GM18508 (cell line): ENCODE measurements at regions not wholly inside any gene's neighbourhood (a gene's known extent, or its start where the extent isn't known, plus 50 kb on each side); places are given as distances from the start of the nearest gene placed in this dataset.
A peak's percentile ranks its signal among the peaks of the same experiment; 100 is the strongest.
"Not testable (repeated sequence)": the region's sequence is repeated elsewhere in the genome, so short reads cannot be mapped to it uniquely, and the experiment has no call there.

Experiments
- ATAC-seq: cut with Tn5 transposase; IDR thresholded peaks from one replicate; pipeline ENCODE4 v1.9.1; 2021; ENCODE audit warnings: moderate number of reproducible peaks; ENCODE audit not compliant: insufficient read depth, unreplicated experiment

DNA sequence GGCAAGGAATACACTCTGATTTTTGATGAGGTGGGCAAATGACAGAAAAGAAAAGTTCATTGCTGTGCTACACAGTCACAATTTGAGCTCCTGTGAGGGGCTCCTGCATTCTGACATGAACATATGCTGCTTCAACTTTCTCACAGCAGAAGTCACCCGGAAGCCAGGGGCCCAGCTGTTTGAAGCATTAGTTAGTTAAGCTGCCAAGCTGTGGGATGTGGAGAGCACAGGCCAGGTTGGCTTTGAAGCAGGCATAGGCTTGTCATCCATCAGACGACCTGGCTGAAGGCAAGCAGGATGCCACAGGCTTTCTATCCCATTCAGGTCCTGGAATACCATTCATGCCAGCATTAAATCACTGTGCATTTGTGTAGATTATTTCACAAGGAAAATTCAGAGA is 63.1 kb downstream of the MTNR1B start:
- no peak for ATAC-seq

DNA sequence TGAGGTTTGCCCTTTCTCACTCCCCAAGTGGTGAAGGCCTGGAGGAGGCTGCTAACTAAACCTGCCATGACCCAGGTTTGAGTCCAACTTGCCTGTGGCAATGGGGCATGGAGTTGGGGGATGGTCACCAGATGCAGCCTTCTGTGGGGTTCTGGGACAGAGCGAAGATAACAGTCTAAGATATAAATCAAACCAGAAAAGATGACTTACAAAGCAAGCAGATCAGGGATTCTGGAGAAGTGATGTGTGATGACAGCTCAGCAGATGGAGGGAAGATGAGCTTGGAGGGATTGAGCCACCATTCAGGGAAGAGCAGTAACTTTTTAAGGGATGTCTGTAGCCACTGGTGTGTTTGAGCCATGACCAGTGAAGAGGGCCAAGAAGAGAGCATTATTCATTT is 63.6 kb downstream of the MTNR1B start:
- ATAC-seq: no peak

DNA sequence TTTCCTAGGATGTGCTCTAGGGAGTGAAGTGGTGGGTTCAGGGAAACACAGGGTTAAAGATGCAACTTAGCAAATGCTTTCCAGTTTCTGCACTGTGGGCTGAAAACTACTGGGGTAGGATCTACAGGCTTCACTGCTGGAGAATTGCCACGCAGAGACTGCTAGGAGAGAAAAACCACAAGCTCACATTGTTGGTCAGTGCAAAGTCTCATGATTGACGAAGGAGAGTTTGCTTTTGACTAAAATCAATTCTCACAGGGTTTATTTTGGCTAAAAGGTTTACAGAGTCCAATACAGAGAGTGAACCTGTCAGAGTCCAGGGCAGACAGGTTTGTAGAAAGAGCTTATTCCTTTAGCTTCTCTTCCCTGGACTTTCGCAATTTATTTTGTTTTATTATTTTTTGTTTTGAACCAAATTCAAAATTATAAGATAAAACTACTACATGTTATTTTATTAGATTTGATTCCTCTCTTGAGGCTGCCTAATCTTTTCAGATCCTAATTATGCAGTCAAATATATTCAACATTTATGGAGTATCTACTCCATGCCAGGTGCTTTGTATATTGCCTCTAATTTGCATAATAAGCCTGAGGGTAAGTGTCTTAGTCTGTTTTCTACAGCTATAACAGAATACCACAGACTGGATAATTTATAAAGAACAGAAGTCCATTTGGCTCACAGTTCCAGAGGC is 64.7 kb downstream of the MTNR1B start:
- ATAC-seq: no peak

DNA sequence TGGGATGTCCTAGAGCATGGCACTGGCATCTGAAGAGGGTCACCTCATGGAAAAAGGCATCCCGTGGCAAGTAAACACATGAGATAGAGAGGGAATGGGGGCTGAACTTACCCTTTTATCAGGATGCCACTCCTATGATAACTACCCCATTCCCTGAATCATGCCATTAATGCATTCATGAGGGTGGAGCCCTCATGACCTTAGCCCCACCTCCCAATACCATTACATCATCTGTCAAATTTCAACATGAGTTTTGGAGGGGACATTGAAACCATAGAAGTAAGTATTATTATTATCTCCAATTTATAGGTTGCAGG is 65.2 kb downstream of the MTNR1B start:
- no peak for ATAC-seq

DNA sequence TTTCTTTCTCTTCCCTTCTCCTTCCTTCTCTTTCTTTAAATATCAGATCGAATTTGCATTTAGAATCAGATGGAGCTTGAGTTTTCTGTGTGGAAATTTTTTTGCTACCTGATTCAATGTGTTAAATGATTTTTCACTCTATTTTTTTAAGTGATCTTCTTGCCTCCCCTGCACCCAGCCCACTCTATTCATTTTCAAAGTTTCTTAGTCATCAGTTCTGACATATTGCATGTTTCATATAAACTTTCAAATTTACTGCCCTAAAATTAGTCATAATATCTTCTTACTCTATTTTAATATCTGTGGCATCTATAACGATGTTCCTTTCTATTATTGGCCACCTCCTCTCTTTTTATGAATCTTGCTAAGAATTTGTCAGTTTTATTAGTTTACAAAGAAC is 69.1 kb downstream of the MTNR1B start:
- no peak for ATAC-seq

DNA sequence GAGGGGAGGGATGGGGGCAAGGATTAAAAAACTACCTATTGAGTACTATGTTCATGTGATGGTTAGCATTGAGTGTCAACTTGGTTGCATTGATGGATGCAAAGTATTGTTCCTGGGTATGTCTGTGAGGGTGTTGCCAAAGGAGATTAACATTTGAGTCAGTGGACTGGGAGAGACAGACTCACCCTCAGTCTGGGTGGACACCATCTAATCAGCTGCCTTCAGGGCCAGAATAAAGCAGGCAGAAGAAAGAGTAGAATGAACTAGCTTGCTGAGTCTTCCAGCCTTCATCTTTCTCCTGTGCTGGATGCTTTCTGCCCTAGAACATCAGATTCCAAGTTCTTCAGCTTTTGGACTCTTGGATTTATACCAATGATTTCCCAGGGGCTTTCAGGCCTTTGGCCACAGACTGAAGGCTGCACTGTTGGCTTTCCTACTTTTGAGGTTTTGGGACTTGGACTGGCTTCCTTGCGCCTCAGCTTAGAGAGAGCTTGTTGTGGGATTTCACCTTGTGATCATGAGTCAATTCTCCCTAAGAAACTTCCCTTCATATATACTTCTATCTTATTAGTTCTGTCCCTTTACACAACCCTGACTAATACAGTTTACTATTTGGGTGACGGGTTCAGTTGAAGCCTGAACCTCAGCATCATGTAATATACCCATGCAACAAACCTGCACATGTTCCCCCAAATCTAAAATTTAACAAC is 70.2 kb downstream of the MTNR1B start:
- no peak for ATAC-seq

DNA sequence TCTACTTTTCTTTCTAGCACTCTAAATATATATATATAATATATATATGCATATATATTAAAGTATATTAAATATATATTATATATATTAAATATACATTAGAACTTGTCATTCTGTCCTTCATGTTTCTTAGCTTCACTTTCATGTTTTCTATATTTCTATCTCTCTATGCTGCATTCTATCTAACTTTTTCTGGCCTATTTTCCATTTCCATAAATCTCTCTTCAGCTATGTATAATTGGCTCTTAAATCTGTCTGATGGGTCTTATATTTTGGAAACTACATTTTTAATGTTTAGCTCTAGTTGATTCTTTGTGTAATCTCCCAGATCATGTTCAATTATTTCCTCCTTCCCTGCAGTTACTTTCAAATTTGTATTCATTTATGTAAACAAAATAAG is 72.2 kb downstream of the MTNR1B start:
- ATAC-seq: no peak

DNA sequence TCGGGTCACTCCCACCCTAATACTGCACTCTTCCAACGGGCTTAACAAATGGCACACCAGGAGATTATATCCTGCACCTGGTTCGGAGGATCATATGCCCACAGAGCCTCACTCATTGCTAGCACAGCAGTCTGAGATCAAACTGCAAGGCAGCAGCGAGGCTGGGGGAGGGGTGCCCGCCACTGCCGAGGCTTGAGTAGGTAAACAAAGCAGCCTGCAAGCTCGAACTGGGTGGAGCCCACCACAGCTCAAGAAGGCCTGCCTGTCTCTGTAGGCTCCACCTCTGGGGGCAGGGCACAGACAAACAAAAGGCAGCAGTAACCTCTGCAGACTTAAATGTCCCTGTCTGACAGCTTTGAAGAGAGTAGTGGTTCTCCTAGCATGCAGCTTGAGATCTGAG is 73.7 kb downstream of the MTNR1B start:
- ATAC-seq: not testable (repeated sequence)

DNA sequence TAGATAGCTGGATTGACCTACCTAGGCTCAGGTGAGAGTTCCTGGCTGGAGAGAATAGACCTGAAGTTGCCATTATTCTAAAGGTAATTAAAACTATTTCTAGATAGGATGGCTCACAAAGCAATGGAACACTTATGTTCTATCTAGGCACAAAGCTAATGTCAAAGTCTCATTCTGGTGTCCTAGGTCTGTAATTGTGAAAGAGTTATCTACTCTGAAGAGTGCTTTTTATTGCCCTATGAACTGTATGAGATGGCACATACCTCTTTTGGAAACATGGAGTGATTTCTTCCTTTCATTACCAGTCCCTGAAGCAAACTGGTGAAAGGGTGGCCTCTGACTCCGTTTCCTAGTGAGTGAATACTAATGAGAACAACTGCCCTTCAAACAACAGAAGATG is 80.3 kb downstream of the MTNR1B start:
- no peak for ATAC-seq

DNA sequence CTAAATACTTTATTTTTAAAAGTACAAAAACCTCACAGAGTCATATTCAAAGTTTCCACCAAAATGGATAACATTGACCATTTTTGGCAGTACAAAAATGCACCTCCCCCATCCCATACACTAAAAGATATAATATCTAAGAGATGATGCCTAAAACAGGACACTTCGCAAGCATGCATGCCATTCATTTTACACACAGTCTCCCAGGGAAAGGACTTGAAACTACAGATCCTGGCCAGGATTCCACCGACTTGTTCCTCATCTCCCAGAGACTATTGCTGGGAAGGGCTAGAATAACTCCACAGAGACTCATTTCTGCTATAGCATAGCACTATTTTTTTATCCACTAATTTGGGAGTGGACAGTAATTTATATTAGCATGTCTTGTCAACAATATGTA is 81.7 kb downstream of the MTNR1B start:
- no peak for ATAC-seq

DNA sequence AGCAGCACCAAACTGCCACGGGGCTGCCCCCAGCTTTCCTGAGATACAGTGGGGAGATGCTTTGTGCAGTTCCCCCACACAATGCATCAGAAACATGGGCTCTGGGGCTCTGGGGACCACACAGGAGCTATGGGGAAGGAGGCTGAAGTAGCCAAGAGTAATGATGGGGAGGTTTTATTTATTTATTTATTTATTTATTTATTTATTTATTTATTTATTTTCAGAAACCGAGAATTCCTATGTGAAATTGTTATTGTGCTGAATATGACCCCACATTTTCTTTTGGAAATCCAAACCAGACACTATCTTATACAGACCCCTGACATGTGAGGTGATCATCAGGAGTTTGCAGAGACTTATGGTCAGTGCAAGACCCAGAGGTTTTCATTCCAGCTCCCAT is 84.4 kb downstream of the MTNR1B start:
- ATAC-seq: no peak

DNA sequence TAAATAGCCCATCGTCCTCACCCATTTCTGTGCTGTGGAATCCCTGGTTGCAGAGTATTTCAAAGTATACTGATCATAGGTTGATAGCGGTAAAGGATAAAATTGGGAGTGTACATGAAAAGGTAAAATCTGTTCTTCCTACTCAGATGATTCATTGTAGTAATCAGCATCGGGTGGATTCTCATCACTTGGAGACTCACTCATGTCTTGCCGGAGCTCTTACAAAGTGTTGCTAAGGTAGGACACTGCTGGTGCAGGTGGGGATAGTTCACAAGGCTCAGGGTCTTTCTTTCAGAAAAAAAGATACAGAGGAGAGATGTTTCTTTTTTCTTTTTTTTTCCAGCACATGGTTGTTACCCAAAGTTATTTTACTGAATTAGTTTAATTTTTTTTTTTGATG is 84.8 kb downstream of the MTNR1B start:
- no peak for ATAC-seq

DNA sequence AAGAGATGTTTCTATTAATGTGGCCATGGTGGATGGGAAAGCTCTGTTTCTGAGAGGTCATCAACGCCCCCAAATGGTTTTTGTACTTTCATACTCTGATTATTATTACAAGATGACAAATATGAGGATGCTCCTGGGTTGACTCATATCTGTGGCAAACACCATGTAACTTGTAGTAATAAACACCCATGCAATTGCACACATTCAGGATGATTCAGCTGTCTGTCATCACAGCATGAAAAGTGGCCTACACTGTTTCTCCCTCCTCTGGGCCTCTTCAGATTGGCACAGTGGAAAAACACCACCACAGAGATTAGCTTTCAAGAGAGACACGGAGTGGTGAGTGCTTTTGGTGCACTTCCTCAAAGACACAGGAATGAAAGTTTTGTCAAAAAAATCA is 85.4 kb downstream of the MTNR1B start:
- ATAC-seq: peak; percentile 84

DNA sequence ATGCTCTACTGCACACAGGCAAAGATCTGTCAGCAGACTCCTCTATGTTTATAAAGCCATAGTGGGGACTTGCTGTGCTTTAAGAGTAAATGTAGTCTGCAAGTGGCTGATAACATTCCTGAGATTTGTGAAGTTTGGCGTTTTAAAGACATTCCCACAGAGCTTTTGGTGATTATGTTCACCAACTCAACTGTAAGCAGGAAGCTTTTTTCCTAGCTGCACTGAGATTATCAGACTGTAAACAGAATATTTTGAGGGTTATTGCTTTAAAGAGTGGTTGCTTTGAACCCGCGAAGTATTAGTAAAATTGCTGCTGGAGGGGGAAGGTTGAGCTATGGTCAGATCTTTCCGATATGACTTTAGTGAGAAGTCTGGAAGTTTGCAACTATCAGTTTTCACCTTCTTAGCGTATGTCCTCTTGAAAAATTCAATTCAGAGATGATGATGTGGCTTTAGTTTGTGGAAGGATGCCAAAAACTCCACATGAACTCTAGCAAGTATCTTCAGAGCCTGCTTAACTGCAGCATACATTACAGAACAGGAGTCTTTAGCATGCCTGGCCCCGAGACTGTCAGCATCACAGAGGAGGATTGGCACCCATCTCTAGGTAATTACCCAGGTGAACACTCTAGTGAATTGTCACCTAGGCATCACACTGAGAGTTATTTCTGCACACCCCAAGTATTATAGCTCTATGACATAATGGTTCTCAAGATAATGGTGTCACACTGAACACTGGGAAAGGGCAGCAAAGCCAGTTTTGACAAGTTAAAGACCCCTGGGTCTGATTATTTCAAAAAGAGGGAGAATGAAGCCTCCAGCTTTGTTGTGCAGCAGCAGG is 89.9 kb downstream of the MTNR1B start:
- no peak for ATAC-seq

DNA sequence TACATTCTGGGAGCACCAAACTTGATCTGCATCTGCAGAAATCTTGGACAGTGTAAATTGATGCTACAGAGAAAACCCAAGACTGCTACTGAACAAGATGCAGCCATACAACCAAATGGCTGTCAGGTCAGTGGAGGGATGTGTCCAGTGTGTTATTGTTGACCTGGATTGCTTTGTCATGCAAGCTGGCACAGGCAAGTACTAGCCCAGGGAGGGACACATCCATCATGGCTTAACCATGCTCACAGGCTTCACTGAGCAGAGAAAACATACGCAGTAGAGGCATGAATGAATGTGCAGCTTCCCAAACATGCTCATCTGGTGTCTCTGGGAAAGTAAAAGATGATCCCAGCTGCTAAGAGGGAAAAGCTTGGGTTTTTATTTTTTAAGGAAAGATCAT is 93.6 kb downstream of the MTNR1B start:
- ATAC-seq: no peak

DNA sequence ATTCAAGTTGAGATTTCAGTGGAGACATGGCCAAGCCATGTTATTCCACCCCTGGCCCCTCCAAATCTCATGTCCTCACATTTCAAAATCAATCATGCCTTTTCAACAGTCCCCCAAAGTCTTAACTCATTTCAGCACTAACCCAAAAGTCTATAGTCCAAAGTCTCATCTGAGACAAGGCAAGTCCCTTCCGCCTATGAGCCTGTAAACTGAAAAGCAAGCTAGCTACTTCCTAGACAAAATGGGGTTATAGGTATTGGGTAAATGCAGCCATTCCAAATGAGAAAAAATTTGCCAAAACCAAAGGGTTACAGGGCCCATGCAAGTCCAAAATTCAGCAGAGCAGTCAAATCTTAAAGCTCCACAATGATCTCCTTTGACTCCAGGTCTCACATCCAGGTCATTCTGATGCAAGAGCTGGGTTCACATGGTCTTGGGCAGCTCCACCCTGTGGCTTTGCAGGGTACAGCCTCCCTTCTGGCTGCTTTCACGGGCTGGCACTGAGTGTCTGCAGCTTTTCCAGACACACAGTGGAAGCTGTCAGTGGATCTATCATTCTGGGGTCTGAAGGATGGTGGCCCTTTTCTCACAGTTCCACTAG is 95.7 kb downstream of the MTNR1B start:
- ATAC-seq: not testable (repeated sequence)

DNA sequence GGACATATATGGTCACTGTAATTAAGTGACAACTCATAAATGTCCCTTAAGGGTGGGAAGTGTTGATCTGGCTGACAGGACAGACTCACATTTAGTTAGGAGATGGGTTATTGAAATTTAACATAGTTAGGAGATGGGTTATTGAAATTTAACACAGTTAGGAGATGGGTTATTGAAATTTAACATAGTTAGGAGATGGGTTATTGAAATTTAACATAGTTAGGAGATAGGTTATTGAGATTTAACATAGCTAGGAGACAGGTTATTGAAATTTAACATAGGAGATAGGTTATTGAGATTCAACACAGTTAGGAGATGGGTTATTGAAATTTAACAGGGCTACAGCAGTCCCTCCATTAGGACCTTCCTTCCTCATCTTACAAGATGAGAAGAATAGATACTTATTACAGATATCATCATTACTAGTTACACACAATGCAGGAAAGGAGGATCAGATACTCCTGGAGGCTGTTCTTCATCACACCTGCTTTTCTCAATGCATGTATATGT is 98.5 kb downstream of the MTNR1B start:
- no peak for ATAC-seq

DNA sequence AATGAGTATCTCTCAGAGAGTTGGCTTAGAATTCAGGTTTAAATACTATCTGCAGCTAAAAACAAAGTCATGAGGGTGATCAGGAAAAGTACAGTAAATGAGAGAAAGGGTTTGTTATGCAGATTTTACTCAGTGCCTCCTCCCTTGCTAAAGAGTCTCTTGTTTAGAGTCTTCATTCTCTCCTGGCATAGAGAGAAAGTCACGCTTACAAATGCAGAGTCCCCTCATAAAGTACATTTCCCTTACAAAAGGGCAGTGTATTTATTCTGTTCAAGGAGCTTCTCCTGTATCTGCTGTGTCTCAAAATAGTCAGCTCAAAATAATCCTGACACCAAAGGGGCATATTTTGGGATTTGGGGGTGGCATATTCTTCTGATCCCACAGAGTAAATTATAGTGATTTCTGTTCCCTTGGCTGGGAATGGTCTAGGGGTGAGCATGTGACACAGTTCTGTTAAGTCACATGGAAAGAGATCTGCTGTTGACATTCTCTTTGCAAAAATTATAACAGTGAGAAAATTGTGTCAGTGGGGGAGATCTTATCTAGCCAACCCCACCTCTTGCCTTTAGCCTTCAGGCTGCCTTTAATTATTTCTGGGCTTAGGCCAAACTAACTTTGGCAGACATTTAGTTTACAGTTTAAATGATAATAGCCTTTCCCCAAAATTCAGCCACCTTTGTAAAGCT is 102.9 kb downstream of the MTNR1B start:
- no peak for ATAC-seq

DNA sequence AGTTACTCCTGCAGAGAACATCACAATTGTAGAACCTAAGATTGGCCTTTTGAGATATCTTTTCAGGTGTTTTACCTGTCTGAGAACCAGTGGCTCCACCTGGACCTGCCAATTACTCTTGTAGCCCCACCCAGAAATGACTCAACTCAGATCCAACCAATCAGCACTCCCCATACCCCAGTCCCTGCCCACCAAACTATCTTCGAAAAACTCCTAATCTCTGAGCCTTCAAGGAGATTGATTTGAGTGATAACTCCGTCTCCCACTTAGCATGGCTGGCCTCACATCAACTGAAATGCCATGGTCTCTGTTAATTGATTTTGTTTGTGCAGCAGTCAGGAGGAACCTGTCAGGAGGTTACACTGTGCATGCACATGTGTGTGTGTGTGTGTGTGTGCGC is 103.6 kb downstream of the MTNR1B start:
- no peak for ATAC-seq

DNA sequence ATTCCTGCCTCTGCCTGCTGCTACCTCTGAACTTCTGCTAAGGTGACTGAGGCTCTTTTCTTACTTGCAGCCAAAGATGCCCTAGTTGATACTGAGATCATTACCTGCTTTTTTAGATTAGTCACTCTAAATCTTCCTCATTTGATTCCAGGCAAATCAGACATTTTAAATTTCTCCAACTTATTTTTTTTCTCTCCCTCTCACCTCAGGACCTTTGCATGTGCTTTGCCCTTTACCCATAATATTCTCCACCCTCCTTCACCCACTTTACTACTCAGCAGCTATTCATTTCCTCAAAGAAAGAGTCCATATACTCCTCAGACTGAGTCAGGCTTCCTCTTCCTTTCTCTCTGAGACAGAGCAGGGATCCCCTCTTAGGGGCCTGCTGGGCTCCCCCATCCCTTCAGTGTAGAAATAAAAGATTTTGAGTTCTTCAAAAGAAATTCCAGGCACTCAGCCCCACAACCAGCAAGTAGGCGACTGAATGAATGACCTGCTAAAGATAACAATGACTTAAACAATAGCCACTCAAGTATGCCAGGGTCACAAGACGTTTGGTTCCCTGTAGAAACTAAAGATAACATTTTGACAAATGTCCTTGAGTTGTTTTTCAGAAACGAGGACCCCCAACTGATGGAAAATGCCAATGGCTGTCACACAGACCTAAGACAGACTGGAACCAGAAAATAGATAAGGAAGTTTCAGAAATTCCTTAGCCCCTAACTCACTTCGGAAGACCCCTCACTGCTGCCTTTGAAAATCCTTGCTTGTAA is 104.2 kb downstream of the MTNR1B start:
- ATAC-seq: no peak
